H9 (cell line): ENCODE measurements at regions not wholly inside any gene's neighbourhood (a gene's known extent, or its start where the extent isn't known, plus 50 kb on each side); places are given as distances from the start of the nearest gene placed in this dataset.

ENCODE experiments used
- DNase-seq: peaks from one replicate; pipeline ENCODE4 v3.0.0-alpha.2; 2017
- H2AFZ ChIP-seq: one replicate; pipeline ENCODE4 v1.6.1; 2013; ENCODE audit warnings: mild to moderate bottlenecking, low read length, control low read depth, moderate library complexity
- H2AK5ac ChIP-seq: 2 replicates; pipeline ENCODE4 v1.6.1; 2013; ENCODE audit warnings: low read length, control low read depth, mixed read lengths; ENCODE audit not compliant: insufficient read length
- H2BK120ac ChIP-seq: one replicate; pipeline ENCODE4 v1.6.1; 2013; ENCODE audit warnings: low read depth, mild to moderate bottlenecking, low read length, control low read depth, inconsistent platforms; ENCODE audit not compliant: poor library complexity, severe bottlenecking
- H2BK12ac ChIP-seq: 2 replicates; pipeline ENCODE4 v1.6.1; 2013; ENCODE audit warnings: low read length, control low read depth, mixed read lengths, low read depth; ENCODE audit not compliant: insufficient read length
- H2BK15ac ChIP-seq: 2 replicates; pipeline ENCODE4 v1.6.1; 2013; ENCODE audit warnings: low read depth, low read length, control low read depth
- H2BK20ac ChIP-seq: one replicate; pipeline ENCODE4 v1.6.1; 2013; ENCODE audit warnings: low read depth, mild to moderate bottlenecking, low read length, control low read depth, inconsistent platforms; ENCODE audit not compliant: poor library complexity, severe bottlenecking
- H2BK5ac ChIP-seq: 2 replicates; pipeline ENCODE4 v1.6.1; 2013; ENCODE audit warnings: low read length, control low read depth, mixed read lengths; ENCODE audit not compliant: insufficient read length
- H3K14ac ChIP-seq: 2 replicates; pipeline ENCODE4 v1.6.1; 2013; ENCODE audit warnings: low read length, control low read depth; ENCODE audit not compliant: insufficient read depth
- H3K18ac ChIP-seq: 2 replicates; pipeline ENCODE4 v1.6.1; 2013; ENCODE audit warnings: low read depth, mild to moderate bottlenecking, mixed read lengths, low read length, control low read depth; ENCODE audit not compliant: insufficient read length
- H3K23ac ChIP-seq: 2 replicates; pipeline ENCODE4 v1.6.1; 2013; ENCODE audit warnings: low read length, control low read depth, mixed read lengths, low read depth; ENCODE audit not compliant: insufficient read length
- H3K23me2 ChIP-seq: 2 replicates; pipeline ENCODE4 v1.6.1; 2013; ENCODE audit warnings: low read depth, mild to moderate bottlenecking, mixed read lengths, low read length, control low read depth; ENCODE audit not compliant: insufficient read length, poor library complexity, severe bottlenecking
- H3K27ac ChIP-seq: 2 replicates; pipeline ENCODE4 v1.5.1; 2013; ENCODE audit warnings: low read length, control low read depth, mixed read lengths, low read depth; ENCODE audit not compliant: insufficient read length
- H3K27me3 ChIP-seq: 2 replicates; pipeline ENCODE4 v1.6.1; 2013; ENCODE audit warnings: low read length, control low read depth, inconsistent platforms; ENCODE audit not compliant: insufficient read depth
- H3K4ac ChIP-seq: 2 replicates; pipeline ENCODE4 v1.6.1; 2013; ENCODE audit warnings: low read depth, mild to moderate bottlenecking, control low read depth, inconsistent platforms, low read length, moderate library complexity
- H3K4me1 ChIP-seq: 2 replicates; pipeline ENCODE4 v1.6.1; 2013; ENCODE audit warnings: low read length, control low read depth, inconsistent platforms; ENCODE audit not compliant: insufficient read depth
- H3K4me2 ChIP-seq: 2 replicates; pipeline ENCODE4 v1.6.1; 2013; ENCODE audit warnings: low read length, control low read depth, mixed read lengths; ENCODE audit not compliant: insufficient read length, insufficient read depth
- H3K56ac ChIP-seq: 2 replicates; pipeline ENCODE4 v1.6.1; 2013; ENCODE audit warnings: low read depth, mild to moderate bottlenecking, mixed read lengths, low read length, control low read depth; ENCODE audit not compliant: insufficient read length
- H3K79me1 ChIP-seq: 2 replicates; pipeline ENCODE4 v1.6.1; 2013; ENCODE audit warnings: low read depth, mild to moderate bottlenecking, moderate library complexity, low read length, control low read depth, inconsistent platforms; ENCODE audit not compliant: insufficient read depth, poor library complexity, severe bottlenecking
- H3K79me2 ChIP-seq: 2 replicates; pipeline ENCODE4 v1.6.1; 2013; ENCODE audit warnings: low read length, control low read depth, inconsistent platforms; ENCODE audit not compliant: insufficient read depth
- H3K9ac ChIP-seq: 2 replicates; pipeline ENCODE4 v1.6.1; 2013; ENCODE audit warnings: low read length, control low read depth, mixed read lengths; ENCODE audit not compliant: insufficient read length; ENCODE audit errors: extremely low read depth
- H3K9me3 ChIP-seq: one replicate; pipeline ENCODE4 v1.6.1; 2013; ENCODE audit warnings: low read depth, low read length, inconsistent platforms; ENCODE audit not compliant: control insufficient read depth
- H3T11ph ChIP-seq: one replicate; pipeline ENCODE4 v1.6.1; 2013; ENCODE audit warnings: mild to moderate bottlenecking, low read length, control low read depth, inconsistent platforms
- H4K20me1 ChIP-seq: one replicate; pipeline ENCODE4 v1.6.1; 2013; ENCODE audit not compliant: control insufficient read depth, insufficient read length, insufficient read depth
- H4K5ac ChIP-seq: 2 replicates; pipeline ENCODE4 v1.6.1; 2013; ENCODE audit warnings: low read depth, mild to moderate bottlenecking, mixed read lengths, low read length, control low read depth; ENCODE audit not compliant: insufficient read length
- H4K8ac ChIP-seq: replicated peaks from 2 replicates; pipeline ENCODE4 v1.6.1; 2013; ENCODE audit warnings: low read length, control low read depth, mixed read lengths, low read depth; ENCODE audit not compliant: insufficient read length
- H4K91ac ChIP-seq: 2 replicates; pipeline ENCODE4 v1.6.1; 2013; ENCODE audit warnings: low read depth, mild to moderate bottlenecking, moderate library complexity, mixed read lengths, low read length, control low read depth; ENCODE audit not compliant: insufficient read length
- H3K27ac Mint-ChIP-seq, 3 experiments: 2 replicates in 2 of 3; 3 replicates in 1 of 3; pipeline ENCODE4 v1.8.0; 2020 to 2021; ENCODE audit warnings: mixed read lengths in 3 of 3, mild to moderate bottlenecking in 1 of 3, moderate library complexity in 1 of 3
- H3K27me3 Mint-ChIP-seq: 2 replicates; pipeline ENCODE4 v1.8.0; 2021; ENCODE audit warnings: low read depth, mild to moderate bottlenecking, moderate library complexity, mixed read lengths
- H3K36me3 Mint-ChIP-seq, 3 experiments: 2 replicates in 2 of 3; 3 replicates in 1 of 3; pipeline ENCODE4 v1.8.0; 2020 to 2021; ENCODE audit warnings: low read depth in 3 of 3, mixed read lengths in 3 of 3; ENCODE audit not compliant: insufficient read depth in 1 of 3
- H3K4me1 Mint-ChIP-seq, 2 experiments: 2 replicates each; pipeline ENCODE4 v1.8.0; 2020; ENCODE audit warnings: mixed read lengths in 2 of 2
- H3K4me3 Mint-ChIP-seq, 2 experiments: 2 replicates in 1 of 2; 3 replicates in 1 of 2; pipeline ENCODE4 v1.8.0; 2020 to 2021; ENCODE audit warnings: mild to moderate bottlenecking in 2 of 2, mixed read lengths in 2 of 2, moderate library complexity in 1 of 2
- H3K9me3 Mint-ChIP-seq, 2 experiments: 2 replicates in 1 of 2; 3 replicates in 1 of 2; pipeline ENCODE4 v1.8.0; 2020; ENCODE audit warnings: mild to moderate bottlenecking in 2 of 2, mixed read lengths in 2 of 2, moderate library complexity in 1 of 2
- CTCF ChIP-seq: fragments of 200-600 bp; sonication (generic); conservative IDR thresholded peaks from 3 replicates; pipeline ENCODE4 v1.8.0; 2021; ENCODE audit warnings: antibody characterized with exemption, mild to moderate bottlenecking
- WGBS: extraction: QIAGEN DNeasy Blood & Tissue Kit; methylation state at CpG from one replicate; pipeline ENCODE4 v1.1.7; 2013; ENCODE audit warnings: missing lambda C conversion rate, low lambda C conversion rate, mixed read lengths; ENCODE audit not compliant: insufficient read length; ENCODE audit errors: extremely low coverage; 5-methylcytosine and 5-hydroxymethylcytosine counted together

DNA sequence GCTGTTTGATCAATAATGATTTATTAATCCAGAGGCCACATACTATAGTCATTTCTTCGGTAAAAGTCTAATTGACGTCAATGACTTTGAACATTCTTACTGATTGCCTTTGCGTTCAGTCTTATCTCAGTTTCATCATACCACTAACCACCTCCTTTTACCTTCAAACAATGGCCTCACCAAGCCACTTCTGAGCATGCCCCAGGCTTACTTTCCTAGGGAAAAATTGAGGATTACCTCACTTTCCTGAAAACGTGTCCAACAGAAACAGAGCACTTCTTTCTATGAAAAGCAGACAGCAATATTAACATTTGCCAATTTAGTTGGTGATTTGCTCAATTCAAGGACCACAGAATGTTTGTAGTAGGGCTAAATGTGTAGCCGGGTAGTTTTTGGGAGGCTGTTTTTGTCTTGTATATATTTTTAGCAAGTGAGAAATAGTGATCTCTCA lies 157.6 kb downstream of the KLF5 start:
- Histone ChIP-seq H2BK5ac (no peak overlapping the region), H3K18ac (no peak overlapping the region), H4K8ac (no peak overlapping the region), H3K79me2 (no peaks in the 10 kb centered on the region), H2AFZ (no peak overlapping the region), H3K23ac (no peak overlapping the region), H3K4me1 (no peaks in the 10 kb centered on the region), H2BK20ac (no peak overlapping the region), H2BK120ac (no peak overlapping the region), H2AK5ac (no peak overlapping the region), H3K14ac (no peak overlapping the region), H3T11ph (no peak overlapping the region), H3K4me2 (no peak overlapping the region), H3K79me1 (no peaks in the 10 kb centered on the region), H4K91ac (no peak overlapping the region), H2BK12ac (no peak overlapping the region), H3K56ac (no peak overlapping the region), H3K4ac (no peak overlapping the region), H3K23me2 (no peaks in the 10 kb centered on the region), H3K27me3 (no peaks in the 10 kb centered on the region), H4K20me1 (no peaks in the 10 kb centered on the region), H3K9me3 (no peaks in the 10 kb centered on the region), H2BK15ac (no peak overlapping the region), H3K9ac (no peak overlapping the region), H4K5ac (no peak overlapping the region), H3K27ac (no peak overlapping the region)
- WGBS: no CpG with 5 or more reads among the region's 5 CpGs
- no peak overlapping the region for H3K4me3 Mint-ChIP-seq
- TF ChIP-seq CTCF: no peak
- H3K9me3 Mint-ChIP-seq: no peaks in the 10 kb centered on the region
- no peaks in the 10 kb centered on the region; the same call in 1 of the 2 replicates for H3K27me3 Mint-ChIP-seq
- no peak overlapping the region for H3K27ac Mint-ChIP-seq
- DNase-seq: no peak
- H3K36me3 Mint-ChIP-seq: no peaks in the 10 kb centered on the region
- H3K4me1 Mint-ChIP-seq: 0 out of 4 replicates have a peak, but pooled peaks cover 0 to under 1% of the 10 kb centered on the region in 2 experiments
